ENCODE measurements at regions not wholly inside any gene's neighbourhood (a gene's known extent, or its start where the extent isn't known, plus 50 kb on each side); places are given as distances from the start of the nearest gene placed in this dataset.

DNA sequence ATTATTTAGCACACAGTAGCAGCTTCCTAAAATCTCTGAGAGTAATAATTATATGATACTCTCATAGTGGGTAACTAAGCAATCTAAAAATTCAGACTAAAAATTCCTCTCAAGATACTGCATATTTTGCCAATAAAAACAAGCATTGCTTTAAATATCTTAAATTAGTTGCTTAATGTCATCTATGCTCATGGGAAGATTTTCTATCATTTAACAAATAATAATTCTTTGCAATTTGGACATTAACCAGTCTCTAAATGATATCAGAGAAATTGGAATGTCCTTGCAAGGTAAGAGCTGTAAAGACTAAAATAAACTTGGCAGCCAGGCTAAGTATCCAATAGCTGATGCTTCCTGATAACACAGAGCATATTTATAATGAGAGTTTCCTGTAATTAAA lies 221.8 kb downstream of the SNCAIP start:
- no peak for TF ChIP-seq EZH2phosphoT487 (IDR thresholded peaks at IDR 0.05; ENCODE audit: borderline replicate concordance, low read depth)
- TF ChIP-seq YY1 (IDR thresholded peaks at IDR 0.05; ENCODE audit: low read depth): no peak
